IPS DF 4.7 (cell line): ENCODE measurements at regions not wholly inside any gene's neighbourhood (a gene's known extent, or its start where the extent isn't known, plus 50 kb on each side); places are given as distances from the start of the nearest gene placed in this dataset.
"Not testable (repeated sequence)": the region's sequence is repeated elsewhere in the genome, so short reads cannot be mapped to it uniquely, and the experiment has no call there.

Experiments used
- DNase-seq: peaks from one replicate; pipeline ENCODE4 v3.0.0-alpha.2; 2013; ENCODE audit warnings: low spot score; ENCODE audit errors: extremely low read depth

DNA sequence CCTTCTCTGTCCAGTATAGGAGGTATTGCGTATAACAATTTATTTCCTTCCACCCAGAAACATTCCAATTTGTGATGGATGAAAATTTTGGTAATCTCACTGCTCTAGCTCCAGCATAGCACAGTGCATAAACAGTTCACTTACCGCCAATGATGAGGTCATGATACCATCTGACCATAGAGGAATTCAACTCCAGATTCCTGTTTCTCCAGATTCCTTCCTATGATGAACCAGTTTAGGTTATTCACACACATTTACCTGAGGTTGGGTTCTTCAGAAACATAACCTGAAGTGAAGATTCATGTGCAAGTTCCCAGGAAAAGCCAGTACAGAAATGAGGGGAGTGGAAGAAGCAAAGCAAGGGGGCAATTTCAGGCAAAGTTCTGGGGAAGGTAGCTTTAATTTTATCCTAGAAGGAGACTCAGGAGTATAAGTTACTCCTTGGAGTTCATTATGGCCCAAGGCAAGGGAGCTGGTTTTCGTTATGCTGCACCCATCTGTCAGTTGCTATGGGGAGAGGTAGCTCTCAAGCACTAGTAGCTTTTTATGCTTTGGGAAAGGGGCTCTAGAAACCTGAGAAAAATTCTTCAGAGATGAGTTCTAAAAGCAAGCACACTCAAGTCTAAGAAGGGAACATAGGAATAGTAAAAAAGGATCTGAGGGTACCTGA is 121.6 kb downstream of the CASP12 start:
- no peak for DNase-seq

DNA sequence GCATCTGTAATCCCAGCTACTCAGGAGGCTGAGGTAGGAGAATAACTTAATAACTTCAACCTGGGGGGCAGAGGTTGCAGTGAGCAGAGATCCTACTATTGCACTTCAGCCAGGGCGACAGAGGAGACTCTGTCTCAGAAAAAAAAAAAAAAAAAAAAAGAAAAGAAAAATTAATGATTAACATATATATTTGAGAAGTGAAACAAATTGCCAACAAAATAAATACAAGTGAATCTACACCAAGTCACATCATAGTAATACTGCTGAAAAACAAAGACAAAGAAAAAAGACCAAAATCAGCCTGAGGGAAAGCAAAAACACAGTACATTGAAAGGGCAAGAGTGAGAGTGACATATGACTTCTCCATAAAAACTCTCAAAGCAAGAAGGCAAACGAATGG is 123.7 kb downstream of the CASP12 start:
- no peak for DNase-seq

GRCh38 chr11:104772806-104773241 is 125.4 kb downstream of the CASP12 start:
- no peak for DNase-seq

- no peak for DNase-seq
Measured at GRCh38 chr11:104771763-104772162, 126.5 kb downstream of the CASP12 start.

DNA sequence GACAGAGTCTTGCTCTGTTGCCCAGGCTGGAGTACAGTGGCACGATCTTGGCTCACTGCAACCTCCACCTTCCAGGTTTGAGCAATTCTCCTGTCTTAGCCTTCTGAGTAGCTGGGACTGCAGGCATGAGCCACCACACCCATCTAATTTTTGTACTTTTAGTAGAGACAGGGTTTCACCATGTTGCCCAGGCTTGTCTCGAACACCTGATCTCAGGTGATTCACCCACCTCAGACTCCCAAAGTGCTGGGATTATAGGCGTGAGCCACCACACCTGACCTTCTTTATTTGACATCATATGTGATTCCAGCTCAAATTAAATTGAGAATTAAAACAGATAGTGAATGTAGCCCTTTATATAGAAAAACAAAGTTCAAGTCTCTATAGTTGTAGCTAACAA is 127.2 kb downstream of the CASP12 start:
- not testable (repeated sequence) for DNase-seq

- DNase-seq, result no peak
Measured at GRCh38 chr11:104765401-104766095, 132.7 kb downstream of the CASP12 start.

GRCh38 chr11:104764710-104765045 is 133.6 kb downstream of the CASP12 start:
- no peak for DNase-seq

GRCh38 chr11:104763930-104764709 is 134.1 kb downstream of the CASP12 start:
- no peak for DNase-seq

- DNase-seq, result no peak
Measured at GRCh38 chr11:104761511-104761910, 136.7 kb downstream of the CASP12 start.

DNA sequence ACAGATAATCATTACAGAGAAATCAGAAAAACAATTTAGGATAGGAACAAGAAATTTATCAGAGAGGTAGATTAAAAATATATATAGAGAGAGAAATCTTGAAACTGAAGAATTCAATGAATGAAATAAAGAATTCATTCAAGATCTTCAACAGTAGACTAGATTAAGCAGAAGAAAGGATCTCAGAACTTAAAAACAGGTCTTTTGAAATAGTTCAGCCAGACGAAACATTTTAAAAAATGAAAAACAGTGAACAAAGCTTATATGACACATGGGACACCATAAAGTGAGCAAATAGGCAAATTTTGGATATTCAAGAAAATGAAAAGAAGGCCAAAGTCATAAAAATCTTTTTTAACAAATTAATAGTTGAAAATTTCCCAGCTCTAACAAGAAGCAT is 138.8 kb downstream of the CASP12 start:
- no peak for DNase-seq

GRCh38 chr11:104738918-104739317 is 159.3 kb downstream of the CASP12 start:
- DNase-seq, result no peak

- no peak for DNase-seq
Measured at GRCh38 chr11:104738208-104738607, 160.1 kb downstream of the CASP12 start.

DNA sequence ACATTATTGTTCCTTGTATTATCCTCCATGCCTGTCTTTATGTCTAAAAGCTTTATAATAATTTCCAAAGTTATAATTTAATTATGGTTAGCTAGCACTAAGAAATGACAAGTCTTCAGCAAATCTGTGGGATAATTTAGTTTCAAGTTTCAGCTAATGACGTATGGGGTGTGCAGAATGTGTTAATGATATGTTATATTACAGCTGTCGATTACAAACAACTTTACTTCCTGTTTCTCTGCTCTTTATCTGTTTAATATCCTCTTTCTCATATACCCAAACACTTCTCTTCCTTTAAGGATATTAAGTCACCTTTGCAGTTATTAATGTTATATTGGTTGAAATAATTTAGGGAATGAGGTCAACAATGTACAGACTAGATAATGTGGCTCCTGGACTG is 161.8 kb downstream of the CASP12 start:
- no peak for DNase-seq

DNA sequence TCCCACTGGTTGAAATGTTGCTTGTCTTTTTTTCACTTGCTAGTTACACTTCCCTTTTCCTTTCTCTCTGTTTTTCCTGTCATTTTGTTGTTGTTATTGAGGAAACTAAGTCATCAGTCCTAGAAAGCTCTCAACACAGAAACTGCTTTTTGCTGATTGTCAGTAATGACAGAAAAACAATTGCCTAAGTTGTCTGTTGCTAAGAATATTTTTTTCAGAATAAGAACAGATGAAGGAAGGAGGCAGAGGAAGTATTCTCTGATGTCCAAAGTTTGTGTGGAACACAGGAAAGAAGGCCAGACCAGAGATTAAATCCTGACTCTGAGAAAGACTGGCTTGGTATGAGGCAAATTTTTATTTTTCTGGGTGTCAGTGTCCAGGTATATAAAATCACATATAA is 163.3 kb downstream of the CASP12 start:
- no peak for DNase-seq

DNA sequence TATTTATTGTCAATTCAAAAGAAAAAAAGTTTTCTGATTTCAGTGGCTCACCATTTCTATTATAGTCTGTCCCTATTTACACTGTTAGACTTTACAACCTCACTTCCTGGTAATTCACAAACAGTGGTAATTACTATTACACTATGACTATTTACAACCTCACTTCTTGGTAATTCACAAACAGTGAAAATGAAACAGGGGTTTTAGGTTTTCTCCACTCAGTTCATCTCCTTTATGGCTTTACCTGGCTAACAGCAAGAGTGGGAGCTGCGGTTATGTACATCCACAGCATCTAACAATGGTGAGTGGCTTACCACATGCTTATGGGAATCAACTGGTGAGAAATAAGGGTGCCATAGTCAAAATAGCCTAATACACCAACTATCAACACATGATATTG is 166.4 kb downstream of the CASP12 start:
- no peak for DNase-seq

DNA sequence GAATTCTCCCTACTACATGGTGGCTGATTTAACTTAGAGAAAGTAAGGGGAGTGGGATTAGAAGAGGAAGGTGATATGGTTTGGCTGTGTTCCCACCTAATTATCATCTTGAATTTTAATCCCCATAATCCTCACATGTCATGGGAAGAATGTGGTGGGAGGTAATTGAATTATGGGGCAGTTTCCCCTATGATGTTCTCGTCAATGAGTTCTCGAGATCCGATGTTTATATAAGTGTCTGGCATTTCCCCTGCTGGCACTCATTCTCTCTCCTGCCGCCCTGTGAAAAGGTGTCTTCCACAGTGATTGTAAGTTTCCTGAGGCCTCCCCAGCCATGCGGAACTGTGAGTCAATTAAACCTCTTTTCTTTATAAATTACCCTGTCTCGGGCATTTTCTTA is 169.3 kb downstream of the CASP12 start:
- no peak for DNase-seq

- no peak for DNase-seq
Measured at GRCh38 chr11:104727768-104728167, 170.5 kb downstream of the CASP12 start.

DNA sequence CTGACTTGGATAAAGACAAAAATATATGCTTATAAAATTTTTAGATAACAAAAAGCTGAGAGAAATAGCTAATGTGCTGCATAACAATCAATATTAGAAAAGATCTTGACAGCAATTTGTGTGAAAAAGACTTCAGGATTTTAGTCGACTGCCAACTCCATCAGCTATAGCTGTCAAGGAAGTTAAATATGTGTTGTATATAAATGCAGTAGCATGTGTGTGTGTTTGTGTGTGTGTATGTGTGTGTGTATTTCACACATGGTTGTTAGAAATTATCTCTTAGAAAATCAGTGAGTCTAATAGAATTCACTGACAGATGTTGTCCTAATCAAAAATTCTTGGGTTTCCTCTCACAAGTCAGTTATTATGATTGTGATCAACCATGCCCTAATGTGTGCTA is 171.2 kb downstream of the CASP12 start:
- no peak for DNase-seq

- no peak for DNase-seq
Measured at GRCh38 chr11:104725796-104726408, 172.4 kb downstream of the CASP12 start.

- DNase-seq, result no peak
Measured at GRCh38 chr11:104713401-104713800, 184.9 kb downstream of the CASP12 start.

- DNase-seq, result no peak
Measured at GRCh38 chr11:104705490-104706190, 192.6 kb downstream of the CASP12 start.
